ENCODE measurements at regions not wholly inside any gene's neighbourhood (a gene's known extent, or its start where the extent isn't known, plus 50 kb on each side); places are given as distances from the start of the nearest gene placed in this dataset.

GRCh38 chr6:113420290-113420689, 436.9 kb upstream of the MARCKS start:
- no peak overlapping the region for H3K4me3 ChIP-seq (replicated peaks in 1 of 3; ENCODE audit: insufficient read depth in 1 of 3, low read depth in 1 of 3, low read length in 3 of 3)
- POLR2A ChIA-PET: no interaction called here
- no peak for TF ChIP-seq CTCF (IDR thresholded peaks at IDR 0.05; ENCODE audit: extremely low read depth in 1 of 2, insufficient read depth in 1 of 2, low read depth in 1 of 2, low read length in 2 of 2)
- TF ChIP-seq FOS (IDR thresholded peaks at IDR 0.05; ENCODE audit: borderline replicate concordance, insufficient read depth, low read length): no peak
- TF ChIP-seq GATA2 (IDR thresholded peaks at IDR 0.05; ENCODE audit: insufficient read depth, insufficient read length, low read depth, low read length): no peak
- TF ChIP-seq MAX (IDR thresholded peaks at IDR 0.05; ENCODE audit: insufficient read depth, insufficient read length): no peak
- TF ChIP-seq POLR2A (IDR thresholded peaks at IDR 0.05; ENCODE audit: low read depth, low read length): no peak
- no peak for TF ChIP-seq EZH2 (IDR thresholded peaks at IDR 0.05; ENCODE audit: borderline replicate concordance, low read depth, low read length, severe bottlenecking)
- TF ChIP-seq JUN (IDR thresholded peaks at IDR 0.05; ENCODE audit: borderline replicate concordance, insufficient read depth, insufficient read length, low read depth): no peak
- no peak for TF ChIP-seq MYC (IDR thresholded peaks at IDR 0.05; ENCODE audit: low read depth, low read length)
- no peak for TF ChIP-seq POLR2AphosphoS5 (IDR thresholded peaks at IDR 0.05; ENCODE audit: insufficient read depth, low read depth, low read length)
- no peaks in the 10 kb centered on the region for H3K79me2 ChIP-seq (ENCODE audit: control insufficient read depth, insufficient read depth, low read length)
- no peak overlapping the region for H3K27ac ChIP-seq (ENCODE audit: insufficient read depth, low read depth, low read length)
- H3K4me2 ChIP-seq (ENCODE audit: insufficient read depth, low read length): no peak overlapping the region
- H3K4me1 ChIP-seq (ENCODE audit: control insufficient read depth, extremely low read depth, insufficient read depth, low read length): no peaks in the 10 kb centered on the region
- no peak overlapping the region for H2AFZ ChIP-seq (ENCODE audit: low read depth, low read length)
- H3K36me3 ChIP-seq (ENCODE audit: control insufficient read depth in 2 of 2, extremely low read depth in 1 of 2, insufficient read depth in 2 of 2, low read length in 2 of 2): no peaks in the 10 kb centered on the region
- H3K27me3 ChIP-seq (ENCODE audit: control insufficient read depth in 2 of 2, insufficient read depth in 2 of 2, low read length in 2 of 2): no peaks in the 10 kb centered on the region
- BruUV-seq (replicated peaks): no TSS peak
- no peaks in the 10 kb centered on the region for H3K9me3 ChIP-seq (replicated peaks; ENCODE audit: control insufficient read depth, insufficient read depth, low read length)
- intact Hi-C loops (cut with micrococcal nuclease): no loop called here
- DNase-seq (ENCODE audit: low read depth, low spot score): no peak
- H4K20me1 ChIP-seq (replicated peaks; ENCODE audit: control insufficient read depth, extremely low read depth, insufficient read depth, low read length): no peaks in the 10 kb centered on the region
- no peaks in the 10 kb centered on the region for H3K9me1 ChIP-seq (replicated peaks; ENCODE audit: control insufficient read depth, extremely low read depth, insufficient read depth, low read length)
- CTCF ChIA-PET: no interaction called here
- dilution Hi-C loops (cut with MboI; ENCODE audit: extremely low pct_ligation_motif_present, low sequenced_read_pairs): no loop called here
- H3K9ac ChIP-seq (replicated peaks; ENCODE audit: extremely low read depth, insufficient read depth, low read length): no peak overlapping the region
- no peak for FAIRE-seq

Data from endothelial cell of umbilical vein (primary cell).